Activated naive CD4-positive, alpha-beta T cell treated with anti-CD3 and anti-CD28 coated beads, Interleukin-2, amount 10 ng/mL, durations not matched to agents 7 days and 5 days (primary cell): ENCODE measurements at regions not wholly inside any gene's neighbourhood (a gene's known extent, or its start where the extent isn't known, plus 50 kb on each side); places are given as distances from the start of the nearest gene placed in this dataset.

ENCODE experiments used
- CTCF ChIA-PET: fragments of 350-600 bp; sonication (Branson Sonifier 250); formaldehyde crosslinking; loops from one replicate; lab custom pipeline; 2021; ENCODE audit warnings: antibody characterized with exemption; lab: Charles Lee
- DNase-seq: peaks from one replicate; pipeline ENCODE4 v3.0.0-alpha.2; 2020
- H3K27ac Mint-ChIP-seq: one replicate; pipeline ENCODE4 v1.8.0; 2021; ENCODE audit warnings: mild to moderate bottlenecking, moderate library complexity, mixed read lengths
- H3K27me3 Mint-ChIP-seq: one replicate; pipeline ENCODE4 v1.8.0; 2021; ENCODE audit warnings: mild to moderate bottlenecking, mixed read lengths
- H3K36me3 Mint-ChIP-seq: one replicate; pipeline ENCODE4 v1.8.0; 2021; ENCODE audit warnings: mixed read lengths
- H3K4me1 Mint-ChIP-seq: one replicate; pipeline ENCODE4 v1.8.0; 2021; ENCODE audit warnings: mixed read lengths
- H3K4me3 Mint-ChIP-seq: one replicate; pipeline ENCODE4 v1.8.0; 2021; ENCODE audit warnings: mild to moderate bottlenecking, moderate library complexity, mixed read lengths
- H3K9me3 Mint-ChIP-seq: one replicate; pipeline ENCODE4 v1.8.0; 2021; ENCODE audit warnings: mixed read lengths

GRCh38 chr6:110033101-110033500 is 55.0 kb downstream of the GPR6 start:
- no peaks in the 10 kb centered on the region for H3K36me3 Mint-ChIP-seq
- no peak overlapping the region for H3K27ac Mint-ChIP-seq
- CTCF ChIA-PET = no interaction called here
- peaks cover 11% of the 10 kb centered on the region for H3K27me3 Mint-ChIP-seq
- no peaks in the 10 kb centered on the region for H3K9me3 Mint-ChIP-seq
- H3K4me1 Mint-ChIP-seq = peaks cover under 1% of the 10 kb centered on the region
- DNase-seq = no peak
- H3K4me3 Mint-ChIP-seq = no peak overlapping the region

GRCh38 chr6:110033749-110034666 is 55.9 kb downstream of the GPR6 start:
- peaks cover 3% of the 10 kb centered on the region for H3K4me1 Mint-ChIP-seq
- H3K36me3 Mint-ChIP-seq = no peaks in the 10 kb centered on the region
- peaks cover 11% of the 10 kb centered on the region for H3K27me3 Mint-ChIP-seq
- H3K9me3 Mint-ChIP-seq = no peaks in the 10 kb centered on the region
- no peak for DNase-seq
- no peak overlapping the region for H3K4me3 Mint-ChIP-seq
- H3K27ac Mint-ChIP-seq = no peak overlapping the region
- CTCF ChIA-PET = interaction anchor here (1.0 kb wide), 1 partner anchor 329 kb away, joined by 5 read pairs; no protein-coding TSS in a partner anchor

- CTCF ChIA-PET = interaction anchor here (1.0 kb wide), 1 partner anchor 330 kb away, joined by 5 read pairs; no protein-coding TSS in a partner anchor
- peaks cover 8% of the 10 kb centered on the region for H3K4me1 Mint-ChIP-seq
Observed at GRCh38 chr6:110034667-110035036, 56.5 kb downstream of the GPR6 start.

DNA sequence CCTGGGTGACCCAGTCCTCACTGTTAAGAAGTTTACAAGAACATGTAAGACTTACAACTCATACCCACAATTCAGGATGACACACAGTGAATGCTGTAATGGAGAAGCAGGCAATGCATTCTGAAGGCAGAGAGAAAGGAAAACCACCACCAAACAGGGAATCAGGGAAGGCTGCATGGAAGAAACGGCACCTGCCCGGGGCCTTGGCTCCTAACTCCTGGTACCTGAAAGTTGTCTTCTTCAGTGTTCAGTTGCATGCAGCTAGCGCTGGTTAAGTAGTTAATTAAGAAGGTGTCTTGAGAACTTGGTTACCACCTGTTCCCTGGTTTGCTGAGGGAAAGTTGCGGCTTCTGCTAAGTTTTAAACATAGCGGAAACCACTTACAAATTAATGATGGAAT is 57.2 kb downstream of the GPR6 start:
- peaks cover 15% of the 10 kb centered on the region for H3K27me3 Mint-ChIP-seq
- peaks cover 14% of the 10 kb centered on the region for H3K4me1 Mint-ChIP-seq
- no peak overlapping the region for H3K4me3 Mint-ChIP-seq
- no peaks in the 10 kb centered on the region for H3K9me3 Mint-ChIP-seq
- no peaks in the 10 kb centered on the region for H3K36me3 Mint-ChIP-seq
- no peak overlapping the region for H3K27ac Mint-ChIP-seq
- DNase-seq = no peak
- CTCF ChIA-PET = no interaction called here

More at GRCh38 chr6:110034667-110035036, 56.5 kb downstream of the GPR6 start:
- Mint-ChIP-seq H3K27me3 (peaks cover 11% of the 10 kb centered on the region), H3K9me3 (no peaks in the 10 kb centered on the region), H3K36me3 (no peaks in the 10 kb centered on the region), H3K4me3 (no peak overlapping the region), H3K27ac (no peak overlapping the region)
- DNase-seq = no peak

DNA sequence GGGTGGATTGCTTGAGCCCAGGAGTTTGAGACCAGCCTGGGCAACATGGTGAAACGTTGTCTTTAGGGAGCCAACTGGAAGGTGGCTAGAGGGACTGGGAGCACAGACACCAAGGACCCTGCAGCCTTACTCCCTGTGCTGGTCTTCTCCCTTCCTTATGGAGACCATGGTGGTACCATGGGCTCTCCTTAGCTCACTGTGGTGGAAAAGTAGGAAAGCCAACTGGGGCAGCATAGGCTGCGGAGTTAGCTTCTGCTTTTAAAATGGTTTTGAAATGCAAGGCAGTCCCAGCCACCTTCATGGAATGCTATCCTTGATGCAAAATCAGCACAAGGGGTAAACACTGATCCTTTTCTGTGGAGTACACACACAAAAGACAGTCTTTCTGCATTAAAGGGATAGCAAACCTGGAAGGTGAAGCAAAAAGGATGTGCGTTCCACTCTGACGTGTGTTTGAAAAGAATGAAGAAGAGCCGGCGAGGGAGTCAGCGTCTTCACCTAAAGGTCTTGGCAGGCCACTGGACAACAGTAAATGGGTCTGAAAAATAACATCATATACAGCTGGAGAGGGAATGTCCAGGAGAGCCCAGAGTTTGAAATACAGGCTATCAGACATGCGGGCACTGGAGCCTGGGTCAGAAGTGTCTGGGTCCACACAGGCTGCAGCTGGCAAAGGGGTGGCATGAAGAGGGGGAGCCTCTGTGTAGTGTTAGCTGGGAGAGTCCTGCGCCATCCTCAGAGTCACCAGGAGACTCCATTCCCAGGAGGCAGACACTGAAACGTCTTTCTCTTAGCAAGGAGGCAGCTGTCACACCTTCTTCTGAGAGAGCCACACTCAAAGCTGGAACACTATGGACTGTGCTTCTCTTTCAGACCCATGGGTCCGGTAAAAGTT is 58.5 kb downstream of the GPR6 start:
- H3K4me1 Mint-ChIP-seq = peaks cover 20% of the 10 kb centered on the region
- CTCF ChIA-PET = interaction anchor here (1.1 to 9.7 kb wide), 4 partner anchors 18 to 356 kb away, joined by 3 to 225 read pairs (median 4); no protein-coding TSS in a partner anchor
- no peak for DNase-seq
- peaks cover 15% of the 10 kb centered on the region for H3K27me3 Mint-ChIP-seq
- no peaks in the 10 kb centered on the region for H3K9me3 Mint-ChIP-seq
- H3K27ac Mint-ChIP-seq = no peak overlapping the region
- H3K36me3 Mint-ChIP-seq = no peaks in the 10 kb centered on the region
- no peak overlapping the region for H3K4me3 Mint-ChIP-seq

GRCh38 chr6:110037726-110038295 is 59.7 kb downstream of the GPR6 start:
- no peaks in the 10 kb centered on the region for H3K36me3 Mint-ChIP-seq

GRCh38 chr6:110039364-110039980 is 61.4 kb downstream of the GPR6 start:
- Mint-ChIP-seq H3K9me3 (no peaks in the 10 kb centered on the region), H3K27ac (peak overlapping the region; percentile 91), H3K27me3 (peaks cover 7% of the 10 kb centered on the region), H3K4me1 (peaks cover 20% of the 10 kb centered on the region), H3K4me3 (peak overlapping the region; percentile 78), H3K36me3 (no peaks in the 10 kb centered on the region)
- DNase-seq = peak; percentile 88
- CTCF ChIA-PET = interaction anchor here (0.6 to 9.7 kb wide), 62 partner anchors 9 to 852 kb away, joined by 3 to 225 read pairs (median 4); partner anchors contain the start of genes AK9, CDC40 and FIG4

More at GRCh38 chr6:110037726-110038295, 59.7 kb downstream of the GPR6 start:
- Mint-ChIP-seq H3K9me3 (no peaks in the 10 kb centered on the region), H3K27me3 (peaks cover 15% of the 10 kb centered on the region), H3K4me3 (no peak overlapping the region), H3K27ac (no peak overlapping the region), H3K4me1 (peaks cover 20% of the 10 kb centered on the region)
- DNase-seq = no peak
- CTCF ChIA-PET = interaction anchor here (1.0 to 9.7 kb wide), 5 partner anchors 17 to 355 kb away, joined by 3 to 225 read pairs (median 4); no protein-coding TSS in a partner anchor

GRCh38 chr6:110039981-110040383 is 61.9 kb downstream of the GPR6 start:
- CTCF ChIA-PET = interaction anchor here (0.6 to 9.7 kb wide), 61 partner anchors 9 to 852 kb away, joined by 3 to 225 read pairs (median 4); partner anchors contain the start of genes AK9, CDC40 and FIG4
- peak overlapping the region; percentile 91 for H3K27ac Mint-ChIP-seq
- peaks cover 3% of the 10 kb centered on the region for H3K27me3 Mint-ChIP-seq
- H3K4me1 Mint-ChIP-seq = peaks cover 20% of the 10 kb centered on the region
- no peaks in the 10 kb centered on the region for H3K36me3 Mint-ChIP-seq
- H3K4me3 Mint-ChIP-seq = peak overlapping the region; percentile 78
- H3K9me3 Mint-ChIP-seq = no peaks in the 10 kb centered on the region
- DNase-seq = peak; percentile 61

GRCh38 chr6:110040716-110041115 is 62.6 kb downstream of the GPR6 start:
- Mint-ChIP-seq H3K4me1 (peaks cover 20% of the 10 kb centered on the region), H3K27ac (no peak overlapping the region), H3K27me3 (peaks cover 3% of the 10 kb centered on the region), H3K9me3 (no peaks in the 10 kb centered on the region), H3K4me3 (peak overlapping the region; percentile 5), H3K36me3 (no peaks in the 10 kb centered on the region)
- DNase-seq = no peak
- CTCF ChIA-PET = interaction anchor here (0.6 to 9.7 kb wide), 29 partner anchors 8 to 853 kb away, joined by 3 to 225 read pairs (median 5); partner anchors contain the start of genes AK9, CDC40 and FIG4

GRCh38 chr6:110041126-110041525 is 63.0 kb downstream of the GPR6 start:
- CTCF ChIA-PET = interaction anchor here (0.6 to 9.7 kb wide), 5 partner anchors 13 to 841 kb away, joined by 3 to 225 read pairs (median 12); no protein-coding TSS in a partner anchor
- Mint-ChIP-seq H3K4me1 (peaks cover 20% of the 10 kb centered on the region), H3K9me3 (no peaks in the 10 kb centered on the region), H3K36me3 (no peaks in the 10 kb centered on the region), H3K27me3 (peaks cover 3% of the 10 kb centered on the region), H3K27ac (no peak overlapping the region), H3K4me3 (peak overlapping the region; percentile 5)
- DNase-seq = no peak

DNA sequence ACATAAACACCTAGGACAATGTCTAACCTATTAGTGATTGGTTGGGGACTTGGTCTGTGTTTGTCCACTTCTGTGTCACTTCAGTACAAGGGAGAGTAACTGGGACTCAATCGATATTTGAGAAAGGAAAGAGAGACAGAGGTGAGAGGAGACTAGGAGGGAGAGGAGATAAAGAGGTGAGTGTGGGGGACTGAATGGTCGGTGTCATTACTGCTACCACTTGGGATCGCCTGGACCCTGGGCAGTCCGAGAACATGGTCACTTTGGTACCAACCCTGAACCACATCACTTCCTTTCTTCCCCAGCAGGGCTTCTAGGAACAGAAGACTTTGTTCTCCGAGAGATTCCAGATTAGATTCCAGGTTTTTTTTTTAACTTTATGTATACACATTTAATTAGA is 63.7 kb downstream of the GPR6 start:
- H3K27ac Mint-ChIP-seq = no peak overlapping the region
- H3K27me3 Mint-ChIP-seq = peaks cover 3% of the 10 kb centered on the region
- CTCF ChIA-PET = interaction anchor here (3.8 to 9.7 kb wide), 2 partner anchors 338 to 349 kb away, joined by 70 to 225 read pairs; no protein-coding TSS in a partner anchor

GRCh38 chr6:110042670-110043296 is 64.7 kb downstream of the GPR6 start:
- no peaks in the 10 kb centered on the region for H3K36me3 Mint-ChIP-seq
- CTCF ChIA-PET = interaction anchor here (1.3 to 9.7 kb wide), 3 partner anchors 11 to 347 kb away, joined by 3 to 225 read pairs (median 4); no protein-coding TSS in a partner anchor
- H3K4me3 Mint-ChIP-seq = no peak overlapping the region
- no peaks in the 10 kb centered on the region for H3K9me3 Mint-ChIP-seq
- no peak overlapping the region for H3K27ac Mint-ChIP-seq
- DNase-seq = no peak
- peaks cover 20% of the 10 kb centered on the region for H3K4me1 Mint-ChIP-seq
- peaks cover 6% of the 10 kb centered on the region for H3K27me3 Mint-ChIP-seq

More for the DNA sequence above, 63.7 kb downstream of the GPR6 start:
- DNase-seq = no peak
- Mint-ChIP-seq H3K36me3 (no peaks in the 10 kb centered on the region), H3K4me1 (peaks cover 20% of the 10 kb centered on the region), H3K9me3 (no peaks in the 10 kb centered on the region), H3K4me3 (no peak overlapping the region)
